Neural cell (in vitro differentiated cells): ENCODE measurements at regions not wholly inside any gene's neighbourhood (a gene's known extent, or its start where the extent isn't known, plus 50 kb on each side); places are given as distances from the start of the nearest gene placed in this dataset.

Source experiments
- H2AFZ ChIP-seq: fragments of 200-600, 300-800 bp; sonication (generic), shearing (Covaris generic); 2 replicates; pipeline ENCODE4 v1.6.0; 2014; ENCODE audit warnings: low read depth, mild to moderate bottlenecking, antibody characterized with exemption, low read length, moderate library complexity
- H3F3A ChIP-seq: fragments of 200-600 bp; shearing (Covaris generic); 2 replicates; pipeline ENCODE4 v1.6.1; 2016; ENCODE audit warnings: mild to moderate bottlenecking, moderate library complexity, mixed read lengths, antibody characterized with exemption, low read length; ENCODE audit not compliant: insufficient read depth, poor library complexity, severe bottlenecking
- H3K27ac ChIP-seq: fragments of 200-600, 300-800 bp; sonication (generic), shearing (Covaris generic); 2 replicates; pipeline ENCODE4 v1.5.1; 2014; ENCODE audit warnings: mild to moderate bottlenecking, low read length, moderate library complexity
- H3K27me3 ChIP-seq: fragments of 300-800, 200-600 bp; sonication (generic), shearing (Covaris generic); 2 replicates; pipeline ENCODE4 v1.6.0; 2014; ENCODE audit warnings: mild to moderate bottlenecking, low read depth, low read length, moderate library complexity; ENCODE audit not compliant: insufficient read depth
- H3K36me3 ChIP-seq: fragments of 300-800, 200-600 bp; sonication (generic), shearing (Covaris generic); 2 replicates; pipeline ENCODE4 v1.5.1; 2014; ENCODE audit warnings: mild to moderate bottlenecking, antibody characterized with exemption, low read length, moderate library complexity; ENCODE audit not compliant: insufficient read depth
- H3K4me2 ChIP-seq: fragments of 300-800, 200-600 bp; sonication (generic), shearing (Covaris generic); 2 replicates; pipeline ENCODE4 v1.6.0; 2014; ENCODE audit warnings: mild to moderate bottlenecking, low read length
- H3K4me3 ChIP-seq: fragments of 300-800, 200-600 bp; sonication (generic), shearing (Covaris generic); 2 replicates; pipeline ENCODE4 v1.5.1; 2014; ENCODE audit warnings: mild to moderate bottlenecking, low read length, moderate library complexity
- H3K79me2 ChIP-seq: fragments of 200-600 bp; shearing (Covaris generic); replicated peaks from 2 replicates; pipeline ENCODE4 v1.6.0; 2014; ENCODE audit warnings: mild to moderate bottlenecking, low read length, moderate library complexity; ENCODE audit not compliant: insufficient read depth
- H3K9ac ChIP-seq: fragments of 300-800, 200-600 bp; sonication (generic), shearing (Covaris generic); 2 replicates; pipeline ENCODE4 v1.6.1; 2016; ENCODE audit warnings: mild to moderate bottlenecking, low read length, mixed read lengths
- H3K9me2 ChIP-seq: fragments of 200-600 bp; shearing (Covaris generic); 2 replicates; pipeline ENCODE4 v1.6.1; 2016; ENCODE audit warnings: mild to moderate bottlenecking, low read length, mixed read lengths; ENCODE audit not compliant: insufficient read depth
- H3K9me3 ChIP-seq: fragments of 200-600, 300-800 bp; sonication (generic), shearing (Covaris generic); 2 replicates; pipeline ENCODE4 v1.6.1; 2016; ENCODE audit warnings: mild to moderate bottlenecking, mixed run types, low read length, moderate library complexity, mixed read lengths
- H4K20me1 ChIP-seq: fragments of 200-600 bp; shearing (Covaris generic); 2 replicates; pipeline ENCODE4 v1.6.1; 2016; ENCODE audit warnings: mild to moderate bottlenecking, mixed run types; ENCODE audit not compliant: insufficient read depth
- EP300 ChIP-seq: fragments of 450-650 bp; conservative IDR thresholded peaks from 2 replicates; pipeline ENCODE4 v1.6.1; 2014; ENCODE audit warnings: antibody characterized with exemption, mild to moderate bottlenecking, moderate library complexity; ENCODE audit not compliant: poor library complexity, severe bottlenecking
- EZH2 ChIP-seq: fragments of 200-600, 300-800 bp; shearing (Covaris generic), sonication (generic); IDR thresholded peaks from 2 replicates; pipeline ENCODE4 v1.6.1; 2014; ENCODE audit warnings: antibody characterized with exemption, low read length, borderline replicate concordance, mild to moderate bottlenecking; ENCODE audit not compliant: insufficient read depth, poor library complexity, severe bottlenecking
- MXI1 ChIP-seq: fragments of 450-650 bp; conservative IDR thresholded peaks from 2 replicates; pipeline ENCODE4 v1.6.1; 2014; ENCODE audit warnings: antibody characterized with exemption, mild to moderate bottlenecking; ENCODE audit not compliant: poor library complexity, severe bottlenecking
- POLR2AphosphoS5 ChIP-seq: IDR thresholded peaks from 2 replicates; pipeline ENCODE4 v1.6.1; 2012
- RAD21 ChIP-seq: fragments of 450-650 bp; conservative IDR thresholded peaks from 2 replicates; pipeline ENCODE4 v1.6.1; 2014; ENCODE audit warnings: antibody characterized with exemption, mild to moderate bottlenecking, moderate library complexity
- SMC3 ChIP-seq: fragments of 450-650 bp; conservative IDR thresholded peaks from 2 replicates; pipeline ENCODE4 v1.6.1; 2014; ENCODE audit warnings: antibody characterized with exemption, mild to moderate bottlenecking, moderate library complexity; ENCODE audit not compliant: poor library complexity
- TAF1 ChIP-seq: IDR thresholded peaks from 2 replicates; pipeline ENCODE4 v1.6.1; 2012; ENCODE audit warnings: low read depth
- TF ChIP-seq, protein P1 (sequence below): fragments of 450-650 bp; IDR thresholded peaks from 2 replicates; pipeline ENCODE4 v1.5.1; 2014; ENCODE audit warnings: antibody characterized with exemption, mild to moderate bottlenecking, moderate library complexity; ENCODE audit not compliant: poor library complexity, severe bottlenecking
- TF ChIP-seq, protein P2 (sequence below): IDR thresholded peaks from 2 replicates; pipeline ENCODE4 v1.6.1; 2012; ENCODE audit warnings: borderline replicate concordance

DNA sequence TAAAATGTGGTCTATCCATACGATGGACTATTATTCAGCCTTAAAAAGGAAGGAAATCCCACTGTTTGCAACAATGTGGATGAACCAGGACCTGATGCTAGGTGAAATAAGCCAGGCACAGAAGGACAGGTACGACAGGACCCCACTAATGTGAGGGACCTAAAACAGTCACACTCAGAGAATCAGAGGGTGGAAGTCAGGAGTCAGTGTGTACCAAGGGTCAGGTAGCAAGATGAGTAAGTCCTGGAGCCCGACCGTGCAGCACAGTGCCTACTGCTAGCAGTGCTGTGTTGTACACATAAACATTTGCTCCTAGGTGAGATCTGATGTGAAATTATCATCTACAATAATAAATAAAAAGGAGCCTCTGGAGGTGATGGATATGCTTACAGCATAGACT, 322.3 kb downstream of the GLRX3 start:
- Histone ChIP-seq H2AFZ (no peak overlapping the region), H3K9me2 (no peaks in the 10 kb centered on the region)

DNA sequence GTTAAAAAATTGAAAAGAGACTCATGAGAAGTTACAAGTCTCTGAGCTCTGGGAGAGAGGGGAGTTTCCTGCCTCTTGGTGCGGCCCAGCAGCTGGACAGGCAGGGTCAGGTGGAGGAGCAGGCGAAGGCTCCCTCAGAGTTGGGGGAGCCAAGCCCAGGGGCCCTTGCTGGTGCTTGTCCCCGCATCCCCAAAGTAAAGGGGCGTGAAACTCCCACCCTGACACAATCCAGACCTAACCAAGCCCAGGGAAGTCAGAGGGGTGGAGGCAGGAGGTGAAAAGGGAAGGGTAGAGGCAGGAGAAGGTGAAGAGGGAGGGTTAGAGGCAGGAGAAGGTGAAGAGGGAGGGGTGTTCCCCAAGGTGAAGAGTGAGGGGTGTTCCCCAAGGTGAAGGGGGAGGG, 322.8 kb downstream of the GLRX3 start:
- no peaks in the 10 kb centered on the region for H3K9me3 ChIP-seq
- TF ChIP-seq EZH2 (no peak), RAD21 (no peak), SMC3 (no peak)
- no peak overlapping the region for H3K27ac ChIP-seq
- H3K9ac ChIP-seq, result no peak overlapping the region
- no peaks in the 10 kb centered on the region for H3K27me3 ChIP-seq
- no peaks in the 10 kb centered on the region for H3K36me3 ChIP-seq
- H3K9me2 ChIP-seq, result no peaks in the 10 kb centered on the region
- H3K4me2 ChIP-seq, result no peak overlapping the region
- no peaks in the 10 kb centered on the region for H3K79me2 ChIP-seq
- no peak overlapping the region for H2AFZ ChIP-seq
- H3F3A ChIP-seq, result no peaks in the 10 kb centered on the region
- no peaks in the 10 kb centered on the region for H4K20me1 ChIP-seq
- H3K4me3 ChIP-seq, result no peak overlapping the region

More for the DNA sequence above, 322.3 kb downstream of the GLRX3 start:
- H3K36me3 ChIP-seq, result no peaks in the 10 kb centered on the region
- H3K27ac ChIP-seq, result no peak overlapping the region
- no peaks in the 10 kb centered on the region for H4K20me1 ChIP-seq
- H3K4me3 ChIP-seq, result no peak overlapping the region
- H3F3A ChIP-seq, result no peaks in the 10 kb centered on the region
- H3K9ac ChIP-seq, result no peak overlapping the region
- no peak overlapping the region for H3K4me2 ChIP-seq
- H3K27me3 ChIP-seq, result no peaks in the 10 kb centered on the region
- no peaks in the 10 kb centered on the region for H3K79me2 ChIP-seq
- no peak for TF ChIP-seq RAD21
- TF ChIP-seq SMC3, result no peak
- TF ChIP-seq MXI1, result no peak
- TF ChIP-seq POLR2AphosphoS5, result no peak
- TF ChIP-seq, protein P1, sequence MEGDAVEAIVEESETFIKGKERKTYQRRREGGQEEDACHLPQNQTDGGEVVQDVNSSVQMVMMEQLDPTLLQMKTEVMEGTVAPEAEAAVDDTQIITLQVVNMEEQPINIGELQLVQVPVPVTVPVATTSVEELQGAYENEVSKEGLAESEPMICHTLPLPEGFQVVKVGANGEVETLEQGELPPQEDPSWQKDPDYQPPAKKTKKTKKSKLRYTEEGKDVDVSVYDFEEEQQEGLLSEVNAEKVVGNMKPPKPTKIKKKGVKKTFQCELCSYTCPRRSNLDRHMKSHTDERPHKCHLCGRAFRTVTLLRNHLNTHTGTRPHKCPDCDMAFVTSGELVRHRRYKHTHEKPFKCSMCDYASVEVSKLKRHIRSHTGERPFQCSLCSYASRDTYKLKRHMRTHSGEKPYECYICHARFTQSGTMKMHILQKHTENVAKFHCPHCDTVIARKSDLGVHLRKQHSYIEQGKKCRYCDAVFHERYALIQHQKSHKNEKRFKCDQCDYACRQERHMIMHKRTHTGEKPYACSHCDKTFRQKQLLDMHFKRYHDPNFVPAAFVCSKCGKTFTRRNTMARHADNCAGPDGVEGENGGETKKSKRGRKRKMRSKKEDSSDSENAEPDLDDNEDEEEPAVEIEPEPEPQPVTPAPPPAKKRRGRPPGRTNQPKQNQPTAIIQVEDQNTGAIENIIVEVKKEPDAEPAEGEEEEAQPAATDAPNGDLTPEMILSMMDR, result no peak
- TF ChIP-seq, protein P2, sequence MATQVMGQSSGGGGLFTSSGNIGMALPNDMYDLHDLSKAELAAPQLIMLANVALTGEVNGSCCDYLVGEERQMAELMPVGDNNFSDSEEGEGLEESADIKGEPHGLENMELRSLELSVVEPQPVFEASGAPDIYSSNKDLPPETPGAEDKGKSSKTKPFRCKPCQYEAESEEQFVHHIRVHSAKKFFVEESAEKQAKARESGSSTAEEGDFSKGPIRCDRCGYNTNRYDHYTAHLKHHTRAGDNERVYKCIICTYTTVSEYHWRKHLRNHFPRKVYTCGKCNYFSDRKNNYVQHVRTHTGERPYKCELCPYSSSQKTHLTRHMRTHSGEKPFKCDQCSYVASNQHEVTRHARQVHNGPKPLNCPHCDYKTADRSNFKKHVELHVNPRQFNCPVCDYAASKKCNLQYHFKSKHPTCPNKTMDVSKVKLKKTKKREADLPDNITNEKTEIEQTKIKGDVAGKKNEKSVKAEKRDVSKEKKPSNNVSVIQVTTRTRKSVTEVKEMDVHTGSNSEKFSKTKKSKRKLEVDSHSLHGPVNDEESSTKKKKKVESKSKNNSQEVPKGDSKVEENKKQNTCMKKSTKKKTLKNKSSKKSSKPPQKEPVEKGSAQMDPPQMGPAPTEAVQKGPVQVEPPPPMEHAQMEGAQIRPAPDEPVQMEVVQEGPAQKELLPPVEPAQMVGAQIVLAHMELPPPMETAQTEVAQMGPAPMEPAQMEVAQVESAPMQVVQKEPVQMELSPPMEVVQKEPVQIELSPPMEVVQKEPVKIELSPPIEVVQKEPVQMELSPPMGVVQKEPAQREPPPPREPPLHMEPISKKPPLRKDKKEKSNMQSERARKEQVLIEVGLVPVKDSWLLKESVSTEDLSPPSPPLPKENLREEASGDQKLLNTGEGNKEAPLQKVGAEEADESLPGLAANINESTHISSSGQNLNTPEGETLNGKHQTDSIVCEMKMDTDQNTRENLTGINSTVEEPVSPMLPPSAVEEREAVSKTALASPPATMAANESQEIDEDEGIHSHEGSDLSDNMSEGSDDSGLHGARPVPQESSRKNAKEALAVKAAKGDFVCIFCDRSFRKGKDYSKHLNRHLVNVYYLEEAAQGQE, result no peak
- TF ChIP-seq TAF1, result no peak
- no peak for TF ChIP-seq EP300
- TF ChIP-seq EZH2, result no peak
- H3K9me3 ChIP-seq, result no peaks in the 10 kb centered on the region

DNA sequence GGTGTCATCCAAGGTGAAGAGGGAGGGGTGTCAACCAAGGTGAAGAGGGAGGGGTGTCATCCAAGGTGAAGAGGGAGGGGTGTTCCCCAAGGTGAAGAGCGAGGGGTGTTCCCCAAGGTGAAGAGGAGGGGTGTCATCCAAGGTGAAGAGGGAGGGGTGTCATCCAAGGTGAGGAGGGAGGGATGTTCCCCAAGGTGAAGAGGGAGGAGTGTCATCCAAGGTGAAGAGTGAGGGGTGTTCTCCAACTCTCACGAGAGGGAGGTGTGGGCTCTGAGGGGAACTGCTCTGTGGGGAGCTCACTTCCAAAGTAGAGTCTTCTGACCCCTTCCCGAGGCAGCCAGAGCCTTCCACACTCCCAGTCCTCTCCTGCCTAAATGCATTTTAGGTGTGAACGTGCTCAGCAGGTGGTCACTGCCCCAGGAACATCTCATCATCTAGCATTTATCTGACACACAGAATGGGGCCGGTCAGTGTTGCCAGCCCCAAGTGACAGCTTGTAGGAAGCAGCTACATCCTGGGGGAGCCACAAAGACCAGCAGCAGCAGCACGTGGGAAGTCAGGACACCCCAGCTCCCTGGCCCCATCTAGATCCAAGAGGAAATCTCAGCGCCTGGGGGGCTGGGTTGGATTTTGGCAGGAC, 323.8 kb downstream of the GLRX3 start:
- Histone ChIP-seq H3K27me3 (no peaks in the 10 kb centered on the region), H3K79me2 (no peaks in the 10 kb centered on the region), H2AFZ (no peak overlapping the region), H3K4me2 (no peak overlapping the region), H3K9me2 (no peaks in the 10 kb centered on the region), H3K9me3 (no peaks in the 10 kb centered on the region), H3K4me3 (no peak overlapping the region), H3K27ac (no peak overlapping the region), H3F3A (no peaks in the 10 kb centered on the region), H4K20me1 (no peaks in the 10 kb centered on the region), H3K9ac (no peak overlapping the region), H3K36me3 (no peaks in the 10 kb centered on the region)
- TF ChIP-seq SMC3, result no peak
